SK-N-SH (cell line): ENCODE measurements at regions not wholly inside any gene's neighbourhood (a gene's known extent, or its start where the extent isn't known, plus 50 kb on each side); places are given as distances from the start of the nearest gene placed in this dataset.
"Not testable (repeated sequence)": the region's sequence is repeated elsewhere in the genome, so short reads cannot be mapped to it uniquely, and the experiment has no call there.

Experiments used
- CTCF ChIA-PET: fragments of 300-600, 350-600 bp; formaldehyde crosslinking; extraction: SDS; loops from one replicate; lab custom pipeline; 2021; lab: Yijun Ruan, JAX
- POLR2A ChIA-PET: fragments of 350-600 bp; sonication (Branson Sonifier 250); formaldehyde crosslinking; extraction: SDS; loops from one replicate; lab custom pipeline; 2020; ENCODE audit warnings: antibody characterized with exemption, inconsistent platforms; lab: Yijun Ruan, JAX
- DNase-seq: peaks from one replicate; pipeline ENCODE4 v3.0.0; 2012
- H2AFZ ChIP-seq: fragments of 200-600 bp; sonication (generic); 2 replicates; pipeline ENCODE4 v1.8.1; 2016; ENCODE audit warnings: antibody characterized with exemption, mild to moderate bottlenecking, low read depth
- H3F3A ChIP-seq: fragments of 200-600 bp; sonication (generic); replicated peaks from 2 replicates; pipeline ENCODE3; 2016; ENCODE audit warnings: antibody characterized with exemption, mild to moderate bottlenecking; ENCODE audit not compliant: insufficient read depth
- H3K27ac ChIP-seq, 2 experiments: fragments of 200-500 bp in 1 of 2; fragments of 200-600 bp in 1 of 2; sonication (Bioruptor generic) in 1 of 2; sonication (generic), shearing (Covaris generic) in 1 of 2; 2 replicates each; pipeline versions ENCODE4 v1.5.1 to v1.6.1; 2014 to 2016; ENCODE audit warnings: low read depth in 2 of 2, inconsistent platforms in 1 of 2, low read length in 1 of 2, mild to moderate bottlenecking in 1 of 2, mixed read lengths in 1 of 2
- H3K27me3 ChIP-seq: fragments of 200-600 bp; sonication (generic), shearing (Covaris generic); 2 replicates; pipeline ENCODE4 v1.6.1; 2016; ENCODE audit warnings: mixed run types; ENCODE audit not compliant: insufficient read depth
- H3K36me3 ChIP-seq, 2 experiments: fragments of 200-500 bp in 1 of 2; fragments of 200-600 bp in 1 of 2; sonication (Bioruptor generic) in 1 of 2; sonication (generic) in 1 of 2; replicated peaks in 1 of 2; 2 replicates each; pipeline versions ENCODE3 to v1.5.1; 2014 to 2016; ENCODE audit warnings: low read length in 1 of 2, mild to moderate bottlenecking in 1 of 2; ENCODE audit not compliant: insufficient read depth in 2 of 2, control insufficient read depth in 1 of 2
- H3K4me1 ChIP-seq, 2 experiments: fragments of 200-500 bp in 1 of 2; fragments of 200-600 bp in 1 of 2; sonication (Bioruptor generic) in 1 of 2; sonication (generic), shearing (Covaris generic) in 1 of 2; 2 replicates each; pipeline versions ENCODE4 v1.5.1 to v1.6.1; 2014 to 2016; ENCODE audit warnings: low read depth in 1 of 2, low read length in 1 of 2, mixed run types in 1 of 2; ENCODE audit not compliant: insufficient read depth in 2 of 2, control insufficient read depth in 1 of 2
- H3K4me2 ChIP-seq: fragments of 200-600 bp; sonication (generic), shearing (Covaris generic); 2 replicates; pipeline ENCODE4 v1.6.1; 2017; ENCODE audit warnings: mixed run types
- H3K4me3 ChIP-seq, 2 experiments: fragments of 200-500 bp in 1 of 2; fragments of 200-600 bp in 1 of 2; sonication (Bioruptor generic) in 1 of 2; sonication (generic), shearing (Covaris generic) in 1 of 2; 2 replicates each; pipeline versions ENCODE4 v1.5.1 to v1.8.1; 2014 to 2016; ENCODE audit warnings: low read depth in 2 of 2, inconsistent platforms in 1 of 2, low read length in 1 of 2, mild to moderate bottlenecking in 1 of 2, mixed read lengths in 1 of 2, moderate library complexity in 1 of 2
- H3K79me2 ChIP-seq: fragments of 200-600 bp; sonication (generic); 2 replicates; pipeline ENCODE4 v1.8.1; 2017; ENCODE audit warnings: mild to moderate bottlenecking; ENCODE audit not compliant: insufficient read depth
- H3K9ac ChIP-seq: fragments of 200-600 bp; sonication (generic); 2 replicates; pipeline ENCODE4 v1.6.1; 2017; ENCODE audit warnings: mixed run types
- H3K9me2 ChIP-seq: fragments of 200-600 bp; sonication (generic); 2 replicates; pipeline ENCODE4 v1.6.1; 2017; ENCODE audit warnings: mixed run types
- H3K9me3 ChIP-seq: fragments of 200-600 bp; sonication (generic); 2 replicates; pipeline ENCODE4 v1.6.1; 2017; ENCODE audit warnings: mixed run types, mild to moderate bottlenecking, moderate library complexity
- H4K20me1 ChIP-seq: fragments of 200-600 bp; sonication (generic); 2 replicates; pipeline ENCODE4 v1.6.1; 2017; ENCODE audit warnings: mild to moderate bottlenecking, mixed run types; ENCODE audit not compliant: insufficient read depth
- ELF1 ChIP-seq: IDR thresholded peaks from 2 replicates; pipeline ENCODE4 v1.4.0; 2012
- EZH2phosphoT487 ChIP-seq: fragments of 200-600 bp; sonication (generic); IDR thresholded peaks from 2 replicates; pipeline ENCODE4 v1.6.1; 2017; ENCODE audit warnings: low read depth, mixed run types, mild to moderate bottlenecking, antibody characterized with exemption, moderate library complexity, borderline replicate concordance
- FOSL2 ChIP-seq: IDR thresholded peaks from 2 replicates; pipeline ENCODE4 v1.4.0; 2012; ENCODE audit warnings: low read depth, mild to moderate bottlenecking, moderate library complexity, borderline replicate concordance
- FOXJ3 ChIP-seq: sonication (generic); formaldehyde crosslinking; IDR thresholded peaks from 2 replicates; pipeline ENCODE4 v1.5.1; 2020; ENCODE audit warnings: mild to moderate bottlenecking, missing genetic modification reagents
- GABPA ChIP-seq: IDR thresholded peaks from 2 replicates; pipeline ENCODE4 v1.4.0; 2012; ENCODE audit warnings: low read depth, mild to moderate bottlenecking
- GATA2 ChIP-seq: sonication (generic); formaldehyde crosslinking; IDR thresholded peaks from 2 replicates; pipeline ENCODE4 v1.5.0; 2020; ENCODE audit warnings: mild to moderate bottlenecking, missing genetic modification reagents
- IRF3 ChIP-seq: fragments of 150-350 bp; IDR thresholded peaks from 2 replicates; pipeline ENCODE4 v1.6.1; 2016; ENCODE audit warnings: mild to moderate bottlenecking, low read depth, low read length
- JUND ChIP-seq: IDR thresholded peaks from 2 replicates; pipeline ENCODE4 v1.4.0; 2012
- MAX ChIP-seq: IDR thresholded peaks from 2 replicates; pipeline ENCODE4 v1.4.0; 2012; ENCODE audit warnings: low read depth
- MEF2A ChIP-seq: IDR thresholded peaks from 2 replicates; pipeline ENCODE4 v1.4.0; 2012; ENCODE audit warnings: low read depth, borderline replicate concordance
- NFIC ChIP-seq: IDR thresholded peaks from 2 replicates; pipeline ENCODE4 v1.4.0; 2012; ENCODE audit warnings: borderline replicate concordance
- RCOR1 ChIP-seq: fragments of 150-350 bp; IDR thresholded peaks from 2 replicates; pipeline ENCODE4 v1.6.1; 2017; ENCODE audit warnings: antibody characterized with exemption, low read length
- RXRA ChIP-seq: IDR thresholded peaks from 2 replicates; pipeline ENCODE4 v1.4.0; 2012; ENCODE audit warnings: low read depth, mild to moderate bottlenecking, borderline replicate concordance
- TAF1 ChIP-seq: IDR thresholded peaks from 2 replicates; pipeline ENCODE4 v1.6.1; 2012; ENCODE audit warnings: low read depth, mild to moderate bottlenecking, low read length, moderate library complexity, borderline replicate concordance
- TCF12 ChIP-seq: IDR thresholded peaks from 2 replicates; pipeline ENCODE4 v1.4.0; 2012
- USF2 ChIP-seq: fragments of 150-350 bp; IDR thresholded peaks from 2 replicates; pipeline ENCODE4 v1.6.1; 2017; ENCODE audit warnings: antibody characterized with exemption, low read length, low read depth, borderline replicate concordance
- YY1 ChIP-seq: IDR thresholded peaks from 2 replicates; pipeline ENCODE4 v1.4.0; 2012; ENCODE audit warnings: low read depth, mild to moderate bottlenecking
- ZBTB33 ChIP-seq: IDR thresholded peaks from 2 replicates; pipeline ENCODE4 v1.4.0; 2012; ENCODE audit warnings: low read depth, borderline replicate concordance
- WGBS: methylation state at CpG from one replicate; pipeline ENCODE4 v1.1.6; 2017; ENCODE audit warnings: low lambda C conversion rate; 5-methylcytosine and 5-hydroxymethylcytosine counted together

GRCh38 chr1:101450691-101451090, 213.9 kb downstream of the S1PR1 start:
- H3K36me3 ChIP-seq, H3K4me1 ChIP-seq, H4K20me1 ChIP-seq, H2AFZ ChIP-seq, CTCF ChIA-PET, POLR2A ChIA-PET, H3K4me2 ChIP-seq, H3K9ac ChIP-seq, H3K4me3 ChIP-seq, DNase-seq, H3K9me3 ChIP-seq, H3K79me2 ChIP-seq, H3K9me2 ChIP-seq, H3K27me3 ChIP-seq, H3F3A ChIP-seq, H3K27ac ChIP-seq: not testable (repeated sequence)
- WGBS, result 55% methylated on average over 5 of the region's 5 CpGs

- Histone ChIP-seq H3K4me1 (no peaks in the 10 kb centered on the region), H3K4me2 (no peak overlapping the region), H3K79me2 (no peaks in the 10 kb centered on the region)
- no peak for DNase-seq
- no peak for TF ChIP-seq IRF3
- no peak for TF ChIP-seq YY1
- TF ChIP-seq RCOR1, result no peak
- no peak for TF ChIP-seq GABPA
- TF ChIP-seq MEF2A, result no peak
- no peak for TF ChIP-seq FOSL2
- TF ChIP-seq RXRA, result no peak
- no peak for TF ChIP-seq TCF12
- TF ChIP-seq NFIC, result no peak
- TF ChIP-seq MAX, result no peak
- TF ChIP-seq JUND, result no peak
- TF ChIP-seq USF2, result no peak
- no peak for TF ChIP-seq ZBTB33
- no peak for TF ChIP-seq ELF1
- no peak for TF ChIP-seq FOXJ3
- TF ChIP-seq GATA2 (CRISPR knock-in tag), result no peak
- TF ChIP-seq EZH2phosphoT487, result no peak
- TF ChIP-seq TAF1, result no peak
- TF ChIP-seq, all 33 proteins: peak for 0
- H3K9ac ChIP-seq, result no peak overlapping the region
- POLR2A ChIA-PET, result no interaction called here
- no peak overlapping the region for H3K4me3 ChIP-seq
- H4K20me1 ChIP-seq, result no peaks in the 10 kb centered on the region
- H3K36me3 ChIP-seq, result no peaks in the 10 kb centered on the region
- no peaks in the 10 kb centered on the region for H3K27me3 ChIP-seq
- CTCF ChIA-PET, result no interaction called here
- H3K9me2 ChIP-seq, result no peaks in the 10 kb centered on the region
- WGBS, result 45% methylated on average over 6 of the region's 6 CpGs
- H3K9me3 ChIP-seq, result no peaks in the 10 kb centered on the region
- H3F3A ChIP-seq, result no peaks in the 10 kb centered on the region
- no peak overlapping the region for H2AFZ ChIP-seq
- no peak overlapping the region for H3K27ac ChIP-seq
These were observed 215.1 kb downstream of the S1PR1 start for GRCh38 chr1:101451888-101452287.
